GM19468 (cell line): ENCODE measurements at regions not wholly inside any gene's neighbourhood (a gene's known extent, or its start where the extent isn't known, plus 50 kb on each side); places are given as distances from the start of the nearest gene placed in this dataset.

Experiments used
- ATAC-seq: cut with Tn5 transposase; IDR thresholded peaks from one replicate; pipeline ENCODE4 v1.9.1; 2021; ENCODE audit warnings: mild to moderate bottlenecking, moderate library complexity, moderate number of reproducible peaks; ENCODE audit not compliant: unreplicated experiment; ENCODE audit errors: extremely low read depth

DNA sequence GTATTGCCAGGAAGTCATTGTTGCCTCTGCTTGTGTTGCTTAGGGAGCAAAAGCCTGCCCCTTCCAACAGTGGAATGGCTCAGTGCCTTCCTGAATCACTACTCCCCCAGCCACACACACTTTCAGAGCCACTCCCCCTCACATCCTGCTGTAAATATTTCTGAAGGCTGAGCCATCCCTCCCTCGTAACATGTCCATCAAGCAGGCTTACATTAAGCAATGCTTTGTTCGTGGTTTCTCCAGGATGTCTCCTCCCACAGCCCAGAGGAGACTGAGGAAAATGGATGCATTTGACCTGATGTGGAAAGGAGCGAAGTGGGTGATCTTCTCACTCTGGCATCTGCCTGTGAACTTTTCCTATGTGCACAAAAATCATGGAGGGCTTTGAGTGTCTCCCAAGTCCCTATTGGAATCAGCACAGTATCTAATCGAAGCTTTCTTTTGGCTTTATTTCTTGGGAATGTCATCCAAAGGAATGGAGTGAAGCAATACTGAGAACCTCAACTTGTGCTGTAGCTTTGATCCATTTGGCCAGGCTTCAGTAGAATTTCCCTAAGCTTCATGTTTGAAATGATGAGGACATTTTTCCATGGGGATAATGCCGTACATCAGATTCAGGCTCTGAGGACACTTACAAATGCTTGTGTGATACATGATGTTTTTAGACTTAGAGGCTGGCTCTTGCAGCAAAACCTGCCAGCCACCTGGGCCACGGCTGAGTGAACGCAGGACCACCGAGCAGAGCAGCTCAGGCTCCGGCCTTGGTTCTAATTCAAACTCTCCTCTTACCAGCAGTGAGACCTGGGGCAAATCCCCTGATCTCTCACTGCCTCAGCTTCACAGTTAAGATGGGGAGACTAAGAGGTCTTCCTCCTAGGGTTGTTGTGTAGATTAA is 389.1 kb downstream of the ENC1 start:
- no peak for ATAC-seq

GRCh38 chr5:74250304-74251102 is 390.0 kb downstream of the ENC1 start:
- no peak for ATAC-seq

GRCh38 chr5:74248576-74248975 is 392.0 kb downstream of the ENC1 start:
- no peak for ATAC-seq

DNA sequence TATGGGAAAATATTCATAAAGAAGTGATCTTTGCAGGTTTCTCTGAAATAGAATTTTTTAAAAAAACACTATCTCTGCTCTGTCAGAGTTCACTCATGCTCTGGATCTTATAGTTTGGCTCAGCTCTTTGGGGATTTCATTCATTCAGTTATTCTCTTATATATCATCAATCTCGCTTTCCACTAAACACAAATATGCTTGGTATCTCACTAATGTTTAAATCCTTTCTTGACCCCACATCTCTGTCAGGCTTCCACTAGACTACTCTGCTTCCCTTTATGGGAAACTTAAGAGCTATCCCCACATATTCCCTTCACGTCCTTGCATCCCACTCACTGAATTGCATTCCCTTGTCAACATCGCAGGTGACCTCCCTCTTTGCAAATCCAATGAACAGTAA is 396.1 kb downstream of the ENC1 start:
- no peak for ATAC-seq

- no peak for ATAC-seq
These were observed 396.9 kb downstream of the ENC1 start for GRCh38 chr5:74243634-74244033.

DNA sequence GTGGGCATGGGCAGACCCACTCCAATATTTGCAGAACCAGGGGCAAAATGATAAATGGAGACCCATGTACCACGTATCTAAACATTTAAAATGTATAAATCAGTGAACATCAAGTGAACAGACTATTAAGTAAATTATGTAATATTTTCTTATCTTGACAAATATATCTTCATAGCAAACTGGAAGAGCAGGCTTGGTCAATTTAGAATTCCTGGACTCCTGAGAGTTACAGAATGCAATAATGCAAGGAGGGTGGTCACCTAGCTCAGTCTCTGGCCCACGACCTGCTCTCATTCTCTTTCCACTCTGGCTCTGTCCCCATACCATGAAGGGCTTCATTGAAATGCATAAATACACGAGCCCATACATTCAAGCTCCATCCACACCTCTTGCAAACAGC is 398.0 kb downstream of the ENC1 start:
- ATAC-seq, result no peak

GRCh38 chr5:74241751-74242140 is 398.8 kb downstream of the ENC1 start:
- ATAC-seq, result no peak

GRCh38 chr5:74240783-74241750 is 399.5 kb downstream of the ENC1 start:
- no peak for ATAC-seq

GRCh38 chr5:74239261-74239660 is 401.3 kb downstream of the ENC1 start:
- ATAC-seq, result no peak

- no peak for ATAC-seq
These were observed 402.9 kb downstream of the ENC1 start for GRCh38 chr5:74237571-74238145.

- ATAC-seq, result no peak
These were observed 405.0 kb downstream of the ENC1 start for GRCh38 chr5:74235552-74235951.

DNA sequence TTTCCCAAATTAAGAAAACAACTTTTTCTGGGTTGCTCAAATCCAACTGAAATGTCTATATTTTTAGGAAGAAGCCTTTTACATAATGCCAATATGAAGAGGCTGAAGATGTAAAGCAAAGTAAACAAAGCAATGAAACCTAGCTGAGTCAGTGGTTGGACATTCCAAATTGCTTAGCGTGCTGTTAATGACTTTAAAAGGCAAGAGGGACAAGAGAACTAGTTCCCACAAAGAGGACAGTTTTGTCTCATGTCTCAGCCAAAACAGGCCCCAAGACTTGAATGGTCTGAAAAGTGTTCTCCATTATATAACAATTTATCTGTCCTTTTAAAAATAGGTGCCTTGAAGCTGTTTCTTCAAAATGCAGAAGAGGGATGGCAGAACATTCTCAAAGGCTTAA is 407.0 kb downstream of the ENC1 start:
- ATAC-seq, result no peak

- ATAC-seq, result no peak
These were observed 407.4 kb downstream of the ENC1 start for GRCh38 chr5:74233091-74233490.

DNA sequence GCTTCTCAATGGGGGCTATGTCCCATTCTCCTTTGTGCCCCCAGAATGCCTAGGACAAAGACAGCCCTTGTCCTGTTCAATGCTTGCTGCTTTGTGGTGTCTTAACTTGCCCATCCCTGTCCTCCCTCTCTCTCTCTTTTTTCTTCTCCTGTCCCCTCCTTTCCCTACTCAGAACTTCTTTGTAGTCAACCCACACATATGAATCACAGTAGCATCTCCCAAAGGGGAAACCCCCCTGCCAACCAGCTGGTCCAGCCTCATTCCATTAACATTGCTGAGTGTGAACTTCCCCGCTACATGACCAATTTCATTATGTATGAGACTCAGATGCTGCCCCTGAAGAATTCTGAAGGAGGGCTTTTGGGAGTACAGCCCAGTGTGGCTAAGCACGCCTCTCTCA is 408.3 kb downstream of the ENC1 start:
- no peak for ATAC-seq

GRCh38 chr5:74231697-74232096 is 408.8 kb downstream of the ENC1 start:
- ATAC-seq, result no peak

DNA sequence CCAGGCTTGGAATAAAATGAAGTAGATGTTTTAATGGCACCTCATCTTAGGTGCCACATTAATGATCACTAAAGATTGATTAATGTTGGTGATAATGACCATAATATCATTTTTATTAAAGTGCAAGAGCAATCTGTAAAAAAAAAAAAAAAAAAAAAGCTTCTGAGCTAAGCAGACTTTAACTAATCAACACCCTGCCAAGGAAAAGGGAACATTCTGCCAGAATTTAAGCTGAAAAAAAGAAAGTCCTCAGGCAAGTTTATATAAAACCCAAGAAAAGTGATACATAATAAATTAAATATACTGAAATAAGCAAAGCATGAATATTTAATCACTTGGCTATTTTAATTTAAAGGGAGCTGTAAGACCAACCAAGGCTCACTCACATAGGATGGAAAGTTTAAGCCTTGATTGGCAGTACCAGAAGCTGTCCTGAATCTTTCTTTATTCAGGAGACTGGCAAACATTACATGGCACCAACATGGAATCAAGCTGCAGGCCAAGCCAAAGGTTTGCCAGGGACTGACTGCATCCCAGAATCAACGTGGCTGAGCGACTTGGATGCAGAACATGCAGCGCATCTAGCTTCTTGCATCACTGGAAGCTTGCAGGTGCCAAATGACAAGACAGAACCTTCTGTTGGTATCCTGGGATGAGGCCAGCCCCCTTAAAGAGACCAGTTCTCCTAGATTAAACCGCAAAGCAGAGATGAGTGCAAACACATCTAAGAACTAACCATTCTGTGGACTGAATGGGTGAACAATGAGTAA is 413.6 kb downstream of the ENC1 start:
- ATAC-seq, result no peak

DNA sequence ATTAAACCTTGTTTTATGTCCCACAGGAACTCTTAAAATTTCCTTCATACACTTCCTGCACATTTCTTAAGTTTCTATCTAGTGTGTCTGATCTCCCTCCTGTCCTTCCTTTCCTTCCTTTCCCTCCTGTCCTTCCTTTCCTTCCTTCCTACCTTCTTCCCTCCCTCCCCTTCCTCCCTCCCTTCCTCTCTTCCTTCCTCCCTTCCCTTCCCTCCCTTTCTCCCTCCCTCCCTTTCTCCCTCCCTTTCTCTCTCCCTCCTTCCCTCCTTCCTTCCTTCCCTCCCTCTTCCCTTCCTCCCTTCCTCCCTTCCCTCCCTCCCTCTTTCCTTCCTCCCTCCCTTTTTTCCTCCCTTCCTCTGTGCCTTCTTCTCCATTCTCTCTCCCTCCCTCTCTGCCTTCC is 414.9 kb downstream of the ENC1 start:
- ATAC-seq, result no peak

- ATAC-seq, result no peak
These were observed 416.2 kb downstream of the ENC1 start for GRCh38 chr5:74224331-74224730.

- no peak for ATAC-seq
These were observed 417.7 kb downstream of the ENC1 start for GRCh38 chr5:74222806-74223205.
